ENCODE measurements at regions not wholly inside any gene's neighbourhood (a gene's known extent, or its start where the extent isn't known, plus 50 kb on each side); places are given as distances from the start of the nearest gene placed in this dataset.
A peak's percentile ranks its signal among the peaks of the same experiment; 100 is the strongest.

GRCh38 chr1:105736349-105736748, 1320.1 kb upstream of the PRMT6 start:
- no peak overlapping the region for H3K27ac ChIP-seq
- H3K36me3 ChIP-seq, result no peaks in the 10 kb centered on the region
- H3K4me3 ChIP-seq, result no peak overlapping the region
- H3K27me3 ChIP-seq, result no peaks in the 10 kb centered on the region
- no peak for DNase-seq (ENCODE audit: low read depth in 1 of 2, low spot score in 1 of 2)
- TF ChIP-seq, protein P1, sequence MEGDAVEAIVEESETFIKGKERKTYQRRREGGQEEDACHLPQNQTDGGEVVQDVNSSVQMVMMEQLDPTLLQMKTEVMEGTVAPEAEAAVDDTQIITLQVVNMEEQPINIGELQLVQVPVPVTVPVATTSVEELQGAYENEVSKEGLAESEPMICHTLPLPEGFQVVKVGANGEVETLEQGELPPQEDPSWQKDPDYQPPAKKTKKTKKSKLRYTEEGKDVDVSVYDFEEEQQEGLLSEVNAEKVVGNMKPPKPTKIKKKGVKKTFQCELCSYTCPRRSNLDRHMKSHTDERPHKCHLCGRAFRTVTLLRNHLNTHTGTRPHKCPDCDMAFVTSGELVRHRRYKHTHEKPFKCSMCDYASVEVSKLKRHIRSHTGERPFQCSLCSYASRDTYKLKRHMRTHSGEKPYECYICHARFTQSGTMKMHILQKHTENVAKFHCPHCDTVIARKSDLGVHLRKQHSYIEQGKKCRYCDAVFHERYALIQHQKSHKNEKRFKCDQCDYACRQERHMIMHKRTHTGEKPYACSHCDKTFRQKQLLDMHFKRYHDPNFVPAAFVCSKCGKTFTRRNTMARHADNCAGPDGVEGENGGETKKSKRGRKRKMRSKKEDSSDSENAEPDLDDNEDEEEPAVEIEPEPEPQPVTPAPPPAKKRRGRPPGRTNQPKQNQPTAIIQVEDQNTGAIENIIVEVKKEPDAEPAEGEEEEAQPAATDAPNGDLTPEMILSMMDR (IDR thresholded peaks at IDR 0.05; ENCODE audit: low read depth, low read length), result no peak
- no peaks in the 10 kb centered on the region for H3K4me1 ChIP-seq (ENCODE audit: low read depth)
- no peaks in the 10 kb centered on the region for H3K9me3 ChIP-seq (ENCODE audit: low read depth)

DNA sequence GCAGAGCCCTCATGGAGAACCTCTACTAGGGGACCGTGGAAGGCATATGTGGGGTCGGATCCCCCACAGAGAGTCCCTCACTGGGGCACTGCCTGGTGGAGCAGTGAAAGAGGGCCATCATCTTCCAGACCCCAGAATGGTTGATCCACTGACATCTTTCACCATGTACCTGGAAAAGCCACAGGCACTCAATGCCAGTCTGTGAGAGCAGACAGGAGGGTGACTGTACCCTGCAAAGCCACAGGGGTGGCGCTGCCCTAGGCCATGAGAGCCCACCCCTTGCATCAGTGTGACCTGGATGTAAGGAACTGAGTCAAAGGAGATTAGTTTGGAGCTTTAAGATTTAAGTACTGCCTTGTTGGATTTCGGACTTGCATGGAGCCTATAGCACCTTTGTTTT, 1276.7 kb upstream of the PRMT6 start:
- Histone ChIP-seq H3K27me3 (no peaks in the 10 kb centered on the region), H3K36me3 (no peaks in the 10 kb centered on the region), H3K9me3 (ENCODE audit: low read depth) (no peaks in the 10 kb centered on the region), H3K4me3 (no peak overlapping the region), H3K4me1 (ENCODE audit: low read depth) (no peaks in the 10 kb centered on the region), H3K27ac (no peak overlapping the region)
- no peak for DNase-seq (ENCODE audit: low read depth in 1 of 2, low spot score in 1 of 2)
- TF ChIP-seq, protein P1 (IDR thresholded peaks at IDR 0.05; ENCODE audit: low read depth, low read length), result no peak

GRCh38 chr1:105785021-105785420, 1271.5 kb upstream of the PRMT6 start:
- Histone ChIP-seq H3K4me1 (ENCODE audit: low read depth) (no peaks in the 10 kb centered on the region), H3K4me3 (no peak overlapping the region), H3K9me3 (ENCODE audit: low read depth) (no peaks in the 10 kb centered on the region), H3K27me3 (no peaks in the 10 kb centered on the region), H3K36me3 (no peaks in the 10 kb centered on the region), H3K27ac (no peak overlapping the region)
- TF ChIP-seq, protein P1 (IDR thresholded peaks at IDR 0.05; ENCODE audit: low read depth, low read length), result no peak
- no peak for DNase-seq (ENCODE audit: low read depth in 1 of 2, low spot score in 1 of 2)

DNA sequence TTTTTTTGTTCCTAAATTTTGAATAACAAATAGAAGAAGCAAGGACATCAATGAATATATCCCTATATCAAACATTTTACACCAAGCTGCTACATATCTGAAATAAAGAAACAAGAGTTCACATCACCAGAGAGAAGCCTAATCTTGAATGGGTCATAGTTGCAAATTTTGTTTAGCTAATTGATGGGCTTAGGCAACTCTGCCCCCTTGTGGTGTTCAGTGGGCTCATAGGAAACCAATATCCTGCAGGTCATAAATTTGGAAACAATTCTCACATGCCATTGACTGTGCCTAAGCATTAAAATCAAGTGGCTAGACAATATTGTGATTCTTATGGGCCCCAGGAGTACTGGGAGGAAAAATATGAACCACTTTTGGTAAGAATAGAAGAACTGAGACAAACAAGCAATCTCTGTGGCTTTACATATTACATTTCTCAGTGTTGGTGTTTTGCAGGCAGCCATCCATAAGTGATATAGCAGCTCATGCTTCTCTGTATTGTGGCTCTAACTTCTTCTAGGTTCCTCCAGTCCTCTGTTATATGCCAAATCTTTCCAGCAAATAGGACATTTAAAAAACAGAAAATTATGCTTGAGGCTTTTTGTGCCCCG, 1262.8 kb upstream of the PRMT6 start:
- H3K36me3 ChIP-seq, result no peaks in the 10 kb centered on the region

GRCh38 chr1:105795741-105796140, 1260.7 kb upstream of the PRMT6 start:
- H3K27me3 ChIP-seq, result no peaks in the 10 kb centered on the region
- H3K9me3 ChIP-seq (ENCODE audit: low read depth), result no peaks in the 10 kb centered on the region
- DNase-seq (ENCODE audit: low read depth in 1 of 2, low spot score in 1 of 2), result no peak
- H3K4me1 ChIP-seq (ENCODE audit: low read depth), result no peaks in the 10 kb centered on the region
- H3K27ac ChIP-seq, result no peak overlapping the region
- no peaks in the 10 kb centered on the region for H3K36me3 ChIP-seq
- no peak overlapping the region for H3K4me3 ChIP-seq
- TF ChIP-seq, protein P1 (IDR thresholded peaks at IDR 0.05; ENCODE audit: low read depth, low read length), result no peak

More for the DNA sequence above, 1262.8 kb upstream of the PRMT6 start:
- Histone ChIP-seq H3K4me1 (ENCODE audit: low read depth) (no peaks in the 10 kb centered on the region), H3K9me3 (ENCODE audit: low read depth) (no peaks in the 10 kb centered on the region), H3K4me3 (no peak overlapping the region), H3K27me3 (no peaks in the 10 kb centered on the region), H3K27ac (no peak overlapping the region)
- DNase-seq (ENCODE audit: low read depth in 1 of 2, low spot score in 1 of 2), result peak; percentile 7 to 78
- TF ChIP-seq, protein P1 (IDR thresholded peaks at IDR 0.05; ENCODE audit: low read depth, low read length), result peak; percentile 34

Data from cardiac muscle cell (in vitro differentiated cells and primary cell).